Stimulated activated CD8-positive, alpha-beta memory T cell treated with anti-CD3 and anti-CD28 coated beads, Interleukin-4, amount 100 ng/mL, for 4 hours (primary cell): ENCODE measurements at regions not wholly inside any gene's neighbourhood (a gene's known extent, or its start where the extent isn't known, plus 50 kb on each side); places are given as distances from the start of the nearest gene placed in this dataset.
"Not testable (repeated sequence)": the region's sequence is repeated elsewhere in the genome, so short reads cannot be mapped to it uniquely, and the experiment has no call there.

Source experiments
- DNase-seq, 2 donors: peaks; one replicate each; pipeline ENCODE4 v3.0.0-alpha.2; 2020; ENCODE audit warnings: low read depth in 2 of 2, low spot score in 1 of 2

DNA sequence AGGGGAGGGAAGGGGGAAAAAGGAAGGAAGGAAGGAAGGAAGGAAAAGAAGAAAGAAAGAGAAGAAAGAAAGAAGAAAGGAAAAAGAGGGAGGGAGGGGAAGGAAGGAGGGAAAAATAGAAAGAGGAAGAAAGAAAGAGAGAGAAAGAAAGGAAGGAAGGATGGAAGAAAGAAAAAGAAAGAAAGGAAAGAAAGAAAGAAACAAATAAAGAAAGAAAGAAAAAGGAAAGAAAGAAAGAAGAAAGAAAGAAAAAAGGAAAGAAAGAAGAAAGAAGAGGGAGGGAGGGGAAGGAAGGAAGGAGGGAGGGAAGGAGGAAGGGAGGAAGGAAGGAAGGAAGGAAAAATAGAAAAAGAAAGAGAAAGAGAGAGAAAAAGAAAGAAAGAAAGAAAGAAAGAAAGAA lies 315.8 kb upstream of the PIK3C3 start:
- no peak for DNase-seq

DNA sequence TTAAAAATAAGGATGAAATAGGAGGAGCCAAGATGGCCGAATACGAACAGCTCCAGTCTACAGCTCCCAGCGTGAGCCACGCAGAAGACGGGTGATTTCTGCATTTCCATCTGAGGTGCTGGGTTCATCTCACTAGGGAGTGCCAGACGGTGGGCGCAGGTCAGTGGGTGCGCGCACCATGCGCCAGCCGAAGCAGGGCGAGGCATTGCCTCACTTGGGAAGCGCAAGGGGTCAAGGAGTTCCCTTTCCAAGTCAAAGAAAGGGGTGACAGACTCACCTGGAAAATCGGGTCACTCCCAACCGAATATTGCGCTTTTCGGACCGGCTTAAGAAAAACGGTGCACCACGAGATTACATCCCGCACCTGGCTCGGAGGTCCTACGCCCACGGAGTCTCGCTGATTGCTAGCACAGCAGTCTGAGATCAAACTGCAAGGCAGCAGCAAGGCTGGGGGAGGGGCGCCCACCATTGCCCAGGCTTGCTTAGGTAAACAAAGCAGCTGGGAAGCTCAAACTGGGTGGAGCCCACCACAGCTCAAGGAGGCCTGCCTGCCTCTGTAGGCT lies 323.2 kb upstream of the PIK3C3 start:
- DNase-seq, result not testable (repeated sequence)

DNA sequence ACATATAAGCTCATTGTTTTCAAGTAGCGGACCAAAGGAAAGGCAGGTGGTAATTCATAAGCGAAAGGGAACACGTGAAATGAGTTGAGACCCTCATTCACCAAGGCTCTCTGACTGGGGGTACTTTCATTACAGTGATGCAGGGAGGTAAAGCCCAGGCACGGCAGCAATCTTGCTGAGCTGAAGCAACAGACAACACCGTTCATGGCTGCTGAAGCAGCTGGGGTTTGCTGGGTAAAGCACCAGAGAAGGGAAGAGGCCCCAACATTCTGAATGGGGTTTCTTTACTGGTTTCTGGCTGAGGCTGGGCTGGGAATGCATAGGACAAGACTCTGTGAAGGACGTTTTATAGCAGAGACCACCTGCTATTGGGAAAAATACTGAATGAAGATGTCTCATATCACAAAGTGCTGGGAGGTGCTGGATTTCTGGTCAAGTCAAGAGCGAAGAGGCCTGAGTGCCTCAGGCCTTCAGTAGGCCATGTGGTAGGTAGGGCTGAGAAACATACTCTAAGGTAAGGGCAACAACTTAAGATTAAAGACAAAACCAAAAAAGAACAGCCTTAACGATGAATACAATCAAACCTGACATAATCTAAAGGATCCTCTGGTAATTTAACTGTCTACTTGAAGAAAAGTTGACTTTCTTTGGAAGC lies 324.7 kb upstream of the PIK3C3 start:
- DNase-seq, result no peak

DNA sequence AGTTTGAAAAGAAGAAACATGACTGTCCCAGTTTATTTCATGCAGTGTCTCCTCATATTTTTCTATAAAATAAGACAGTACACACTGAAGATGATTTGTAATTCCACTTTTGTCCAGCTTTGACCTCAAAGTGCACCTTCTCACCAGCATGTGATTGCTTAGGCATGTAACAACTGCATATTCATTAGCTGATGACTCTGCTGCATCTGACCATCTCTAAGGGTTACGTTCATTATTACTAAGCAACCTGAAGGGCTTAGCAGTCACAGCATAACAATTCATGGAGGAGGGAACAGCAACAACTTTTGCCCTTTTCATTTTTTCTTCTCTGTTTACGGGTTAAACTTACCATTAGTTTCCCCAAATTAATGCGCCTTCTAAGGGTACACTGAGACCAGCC lies 330.6 kb upstream of the PIK3C3 start:
- DNase-seq, result no peak

DNA sequence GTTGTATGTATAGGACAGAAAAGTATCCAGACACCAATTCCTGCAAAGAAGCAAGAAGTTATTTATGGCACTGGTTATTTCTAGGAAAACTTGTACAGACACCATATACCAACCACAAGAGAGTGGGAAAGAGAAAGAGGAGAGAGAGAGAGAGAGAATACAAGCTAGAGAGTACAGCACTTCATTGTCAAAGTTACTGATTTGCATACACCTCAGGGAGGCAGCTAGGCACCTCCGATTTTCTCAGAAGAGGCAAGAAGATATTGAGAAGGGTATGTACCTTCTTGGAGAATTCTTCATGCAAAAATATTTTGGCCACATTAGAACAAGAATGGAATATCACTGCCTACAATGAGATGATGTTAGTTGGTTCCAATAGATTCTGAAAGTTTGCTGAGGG lies 333.9 kb upstream of the PIK3C3 start:
- no peak for DNase-seq

DNA sequence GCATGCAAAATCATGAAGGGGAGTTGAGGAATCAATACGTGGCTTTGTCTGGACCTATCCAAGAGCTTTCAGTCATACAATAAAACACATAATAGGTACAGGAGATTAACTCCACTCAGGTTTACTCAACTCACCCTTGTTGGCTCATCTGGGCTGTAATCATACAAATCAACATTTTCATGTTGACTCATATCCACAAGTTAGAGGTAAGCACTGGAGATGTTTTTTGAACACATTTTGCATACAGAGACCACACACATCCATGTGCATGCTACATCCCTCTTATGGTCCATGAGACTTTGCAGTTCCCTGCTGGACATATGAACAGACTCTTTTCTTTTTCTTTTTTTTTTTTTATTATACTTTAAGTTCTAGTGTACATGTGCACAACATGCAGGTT lies 336.9 kb upstream of the PIK3C3 start:
- no peak for DNase-seq

DNA sequence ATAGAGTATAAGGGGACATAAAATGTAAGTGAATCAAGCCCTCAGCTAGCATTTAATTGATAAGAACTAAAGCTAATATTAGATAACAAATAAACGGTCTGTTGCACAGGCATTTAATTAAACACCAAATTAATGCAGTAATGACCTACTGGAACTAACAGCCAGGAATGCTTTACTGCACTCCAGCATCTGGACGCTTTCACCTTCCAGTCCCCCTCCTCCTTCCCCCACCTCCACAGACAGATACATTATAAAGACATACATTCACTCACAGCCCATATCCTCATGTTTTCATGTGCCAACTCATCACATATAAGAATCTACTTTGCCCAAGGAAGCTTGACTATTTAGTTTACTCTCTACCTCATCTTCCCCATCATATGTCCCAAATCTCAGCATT lies 337.4 kb upstream of the PIK3C3 start:
- no peak for DNase-seq

DNA sequence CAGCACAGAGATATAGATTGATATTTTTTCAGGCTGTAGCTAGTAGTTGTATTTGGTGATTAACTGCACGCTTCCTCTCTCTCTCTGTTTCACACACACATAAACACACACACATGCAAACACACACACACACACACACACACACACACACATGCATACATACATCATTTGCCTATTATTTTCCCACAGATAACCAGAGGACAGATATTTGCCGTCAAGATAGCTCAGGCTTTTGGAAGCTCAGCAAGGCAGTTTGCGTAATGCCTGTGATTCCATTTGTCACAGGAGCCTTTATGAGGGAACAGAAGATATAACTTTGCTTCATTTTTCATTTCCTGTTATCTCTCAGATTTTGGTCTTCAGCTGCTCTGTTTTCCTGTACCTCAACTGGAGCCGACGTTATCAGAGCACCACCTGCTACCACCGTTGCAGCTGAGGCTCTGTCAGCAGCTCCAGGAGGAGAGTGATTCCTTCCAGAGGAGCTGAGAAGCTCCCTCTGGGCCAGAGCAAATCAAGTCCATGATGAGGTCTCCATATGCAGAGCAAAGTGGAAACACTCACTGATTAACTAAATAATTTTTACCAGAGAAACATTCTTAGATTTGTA lies 341.9 kb upstream of the PIK3C3 start:
- no peak for DNase-seq

DNA sequence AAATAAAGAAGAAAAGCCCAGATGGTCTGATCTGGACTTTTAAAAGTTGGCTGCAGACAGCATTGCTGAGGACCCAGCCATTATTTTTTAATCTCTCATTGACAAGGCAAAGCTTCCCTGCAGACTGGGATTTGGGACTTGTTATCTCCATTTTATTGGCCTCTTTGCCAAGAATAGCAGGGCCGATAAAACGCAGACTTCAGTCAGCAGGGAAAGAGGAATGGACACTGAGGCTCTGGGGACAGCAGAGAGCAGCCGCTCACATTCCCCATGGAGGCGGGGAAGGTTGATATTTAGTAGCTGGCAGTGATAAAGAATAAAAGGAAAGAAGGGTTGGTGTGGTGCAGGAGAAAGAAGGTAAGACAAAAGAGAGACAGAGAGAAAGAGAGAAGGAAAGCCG lies 350.1 kb upstream of the PIK3C3 start:
- DNase-seq, result no peak

DNA sequence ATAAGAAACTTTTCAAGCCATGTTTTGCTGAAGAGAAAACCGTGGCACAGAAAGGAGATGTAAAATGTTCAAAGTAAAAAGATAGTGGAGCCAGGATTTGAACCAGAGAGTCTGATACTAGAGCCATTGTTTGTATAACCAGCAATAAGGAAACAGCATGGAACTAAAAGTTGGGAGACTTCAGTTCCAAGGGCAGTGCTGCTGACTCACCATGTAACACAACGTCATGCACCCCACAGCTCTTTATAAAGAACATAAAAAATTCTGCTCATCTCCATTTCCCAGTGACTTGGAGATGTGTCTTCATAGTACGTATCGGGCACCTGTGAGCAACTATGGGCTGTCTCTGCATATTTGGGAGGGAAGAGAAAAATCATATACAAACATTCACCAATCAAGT lies 353.0 kb upstream of the PIK3C3 start:
- DNase-seq, result no peak

DNA sequence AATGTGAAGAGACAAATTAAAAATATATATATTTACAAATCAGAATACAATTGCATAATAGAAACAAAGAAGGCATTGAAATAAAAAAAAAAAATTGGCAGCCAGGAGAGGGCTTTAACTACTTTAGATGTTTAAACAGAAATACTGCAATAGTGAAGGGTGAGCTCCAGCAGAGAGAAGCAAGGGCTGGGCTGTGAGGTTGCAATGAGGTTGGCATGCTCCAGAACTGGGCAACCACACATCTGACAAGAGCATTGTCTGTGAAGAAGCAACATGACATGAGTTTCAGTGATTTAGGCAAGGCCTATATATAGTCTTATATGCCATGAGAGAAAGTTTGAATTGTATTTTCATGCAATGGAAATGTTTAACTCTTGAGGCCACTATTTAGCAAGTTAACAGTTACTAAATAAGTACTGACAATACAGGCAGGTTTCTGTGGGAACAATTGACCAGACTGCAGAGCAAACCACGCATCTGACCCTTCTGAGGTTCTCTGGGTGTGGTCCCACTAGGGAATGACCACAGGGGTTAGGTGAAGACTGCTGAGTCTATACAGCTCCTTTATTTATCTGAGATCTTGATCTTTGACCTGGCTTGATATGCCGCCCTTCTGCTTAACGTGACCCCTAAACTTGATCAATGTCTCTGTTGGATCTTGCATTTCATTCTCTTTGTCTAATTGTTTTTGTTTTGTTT lies 354.2 kb upstream of the PIK3C3 start:
- no peak for DNase-seq

DNA sequence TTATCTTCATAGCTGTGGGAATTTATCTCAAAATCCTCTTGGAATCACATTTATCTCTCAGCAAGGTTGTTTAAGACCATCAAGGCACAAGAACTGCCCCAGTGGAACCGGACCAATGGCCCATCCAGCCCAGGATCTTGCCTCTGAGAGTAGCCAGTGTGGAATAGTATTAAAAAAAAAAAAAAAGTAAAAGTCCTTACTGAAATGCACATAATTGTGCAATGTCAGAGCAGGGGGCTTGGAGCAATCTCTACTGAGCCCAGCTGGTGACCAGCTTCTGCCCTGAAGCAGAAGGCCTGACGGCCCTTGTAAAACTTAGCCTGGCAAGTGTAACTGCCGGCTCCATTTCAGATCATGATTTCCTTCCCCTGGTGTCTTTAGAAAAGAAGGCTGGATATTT lies 355.6 kb upstream of the PIK3C3 start:
- DNase-seq, result no peak

DNA sequence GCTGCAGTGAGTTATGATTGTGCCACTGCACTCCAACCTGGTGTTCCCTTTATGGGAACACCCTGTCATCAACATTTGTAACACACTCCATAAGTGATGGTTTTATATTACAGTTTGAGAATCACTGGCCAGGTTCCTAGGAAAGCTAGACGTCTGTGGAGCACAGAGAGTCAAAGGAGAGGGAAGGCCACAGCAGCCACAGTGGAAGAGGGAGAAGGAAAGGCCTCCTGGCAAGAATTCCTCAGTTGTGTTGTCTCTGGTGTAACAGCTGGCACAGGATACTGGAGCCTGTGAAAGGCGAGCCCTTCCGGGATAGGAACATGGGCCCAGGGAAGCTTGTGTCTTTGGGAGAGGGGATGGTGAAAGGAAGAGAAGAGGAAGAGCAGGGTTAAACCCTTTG lies 360.5 kb upstream of the PIK3C3 start:
- DNase-seq, result no peak

DNA sequence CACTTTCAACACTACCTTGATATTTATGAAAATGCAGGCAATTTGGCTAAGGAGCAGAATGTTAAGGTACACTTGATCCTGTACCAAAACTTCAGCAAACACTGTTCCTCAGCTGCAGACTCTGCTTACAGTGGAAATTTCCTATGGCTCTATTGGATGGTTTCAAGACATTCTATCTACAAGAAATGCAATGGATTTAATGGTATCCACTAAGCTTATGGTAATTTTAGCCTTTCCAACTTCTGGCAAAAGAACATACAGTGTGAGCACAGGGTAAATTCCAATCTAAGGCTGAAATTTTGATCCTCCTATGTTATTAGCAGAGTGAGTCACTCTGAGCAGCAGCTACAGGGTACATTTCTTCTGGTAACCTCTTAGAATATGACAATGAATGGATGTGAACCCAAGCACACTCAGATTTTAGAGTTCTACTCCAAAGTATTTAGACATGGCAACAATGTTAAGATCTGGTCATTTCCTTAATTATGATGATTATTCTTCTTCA lies 361.8 kb upstream of the PIK3C3 start:
- no peak for DNase-seq

DNA sequence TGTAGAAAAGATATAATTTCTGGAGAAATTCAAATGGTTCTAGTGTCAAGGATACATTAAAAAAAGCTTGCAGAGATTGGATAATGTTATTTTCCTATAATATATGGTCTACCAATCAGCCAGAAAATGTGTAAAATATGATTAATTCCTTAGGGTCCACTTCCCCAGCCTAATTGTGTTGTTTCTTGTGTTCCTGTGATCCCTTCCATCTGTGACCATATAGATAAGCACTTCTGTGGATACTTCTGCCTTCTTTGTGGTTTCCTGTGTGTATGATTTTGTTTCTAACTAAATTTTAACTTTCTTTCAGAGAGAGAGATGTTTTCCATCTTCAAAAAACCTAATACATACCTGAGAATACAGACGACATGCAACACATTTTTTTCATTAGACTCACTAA lies 367.1 kb upstream of the PIK3C3 start:
- DNase-seq, result no peak

DNA sequence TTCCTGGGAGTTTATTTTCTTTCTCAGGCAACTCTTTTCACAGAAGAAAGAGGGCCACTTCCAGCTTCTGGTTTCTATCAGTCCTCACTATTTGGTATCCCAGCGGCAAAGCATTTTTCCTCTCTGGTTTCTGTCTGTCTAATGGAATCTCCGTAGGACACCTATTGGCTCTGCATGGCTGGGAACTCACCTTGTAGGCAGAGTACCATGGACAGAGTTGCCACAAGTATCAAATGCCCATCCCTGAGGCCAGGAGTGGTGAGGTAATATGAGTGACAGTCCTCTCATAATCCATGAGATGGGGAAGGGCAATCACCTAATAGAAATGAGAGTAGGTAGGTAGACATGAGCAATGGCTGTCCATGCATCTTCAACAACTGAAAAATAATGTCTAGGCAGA lies 369.5 kb upstream of the PIK3C3 start:
- DNase-seq, result no peak

DNA sequence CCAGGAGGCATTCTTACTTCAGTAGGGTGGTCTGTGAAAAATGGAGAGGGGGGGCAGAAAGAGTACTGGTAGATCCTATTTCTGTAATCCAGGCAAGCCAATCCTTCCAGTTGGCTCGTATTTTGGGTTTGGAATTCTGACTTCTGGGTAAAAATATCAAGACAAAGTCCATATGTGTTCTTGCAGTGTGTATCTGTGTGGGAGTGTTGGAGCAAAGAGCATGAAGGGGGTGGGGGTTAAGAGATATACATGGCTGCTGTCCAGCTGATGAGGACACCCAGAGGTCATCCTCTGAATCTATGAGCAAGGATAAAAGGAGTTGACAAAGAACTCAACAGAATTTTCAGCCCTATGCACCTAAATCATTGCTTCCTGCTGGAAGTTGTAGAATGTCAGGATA lies 375.8 kb upstream of the PIK3C3 start:
- no peak for DNase-seq

DNA sequence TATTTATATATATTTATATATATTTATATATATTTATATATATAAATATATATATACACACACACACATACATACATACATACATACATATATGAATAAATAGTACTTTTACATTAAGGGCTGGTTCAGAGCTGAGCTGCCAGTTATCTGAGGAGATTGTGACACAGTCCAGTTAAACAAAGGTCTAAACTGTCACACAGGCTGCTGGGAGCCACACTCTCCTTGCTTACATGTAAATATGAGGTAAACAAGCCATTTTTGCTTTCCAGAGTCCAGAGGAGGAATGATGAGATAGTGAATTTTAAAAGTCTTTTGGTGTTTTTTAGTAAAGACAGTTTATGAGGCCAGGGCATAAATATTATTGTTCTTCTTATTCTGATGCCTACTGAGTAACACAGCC lies 377.5 kb upstream of the PIK3C3 start:
- DNase-seq, result no peak

DNA sequence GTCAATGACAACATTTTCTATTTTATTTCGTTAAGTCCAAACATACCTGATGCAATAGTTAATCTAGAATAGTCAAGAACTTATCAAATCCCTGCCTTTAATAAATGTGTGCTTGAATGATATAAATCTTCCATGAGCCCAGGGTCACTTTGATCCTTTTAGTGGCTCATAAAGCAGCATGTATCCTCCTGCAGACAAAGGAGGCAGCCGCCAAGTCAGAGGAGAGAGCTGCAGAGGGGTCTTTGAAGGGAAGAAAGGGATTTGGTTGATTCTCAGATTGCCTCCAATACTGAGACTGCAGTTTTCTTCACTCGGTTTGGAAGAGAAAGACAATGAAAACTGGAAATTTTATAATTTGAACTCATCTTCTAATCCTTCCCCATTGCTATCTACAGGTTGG lies 378.4 kb upstream of the PIK3C3 start:
- DNase-seq, result no peak

DNA sequence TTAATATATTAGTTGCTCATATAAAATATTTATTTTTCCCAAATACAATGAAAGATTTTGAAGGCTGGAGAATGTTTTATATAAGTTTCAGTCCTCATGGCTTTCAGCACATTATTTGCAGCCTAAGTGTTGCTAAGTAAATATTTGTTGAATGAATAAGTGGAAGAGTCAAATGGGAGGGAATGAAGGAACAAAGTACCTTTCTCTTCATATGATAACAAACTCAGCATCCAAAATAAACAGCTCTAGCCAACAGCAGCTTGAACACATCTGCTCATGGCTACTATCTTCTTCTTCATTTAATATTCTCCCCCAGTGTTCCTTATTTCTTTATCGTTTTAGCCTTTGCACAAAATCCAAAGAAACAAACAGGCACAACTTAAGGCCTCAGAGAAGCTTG lies 385.2 kb upstream of the PIK3C3 start:
- no peak for DNase-seq

DNA sequence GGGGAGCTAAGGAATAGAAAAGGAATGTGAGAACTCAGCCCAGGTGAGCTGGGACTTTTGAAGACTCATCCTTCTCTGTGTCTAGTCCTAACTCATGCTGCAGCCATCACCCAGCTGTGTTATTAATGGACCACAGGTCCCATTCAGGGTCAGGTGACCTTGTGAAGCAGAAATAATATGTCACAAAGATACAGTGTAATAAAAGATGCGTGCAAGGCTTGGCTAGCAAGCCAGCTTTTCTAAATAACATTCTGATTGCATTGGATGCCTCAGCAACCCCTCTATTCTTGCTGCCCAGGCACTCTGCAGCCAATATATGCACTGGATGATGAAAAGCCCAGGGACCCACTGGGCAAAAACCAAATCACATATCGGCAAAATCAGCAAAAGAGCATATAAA lies 393.1 kb upstream of the PIK3C3 start:
- no peak for DNase-seq

DNA sequence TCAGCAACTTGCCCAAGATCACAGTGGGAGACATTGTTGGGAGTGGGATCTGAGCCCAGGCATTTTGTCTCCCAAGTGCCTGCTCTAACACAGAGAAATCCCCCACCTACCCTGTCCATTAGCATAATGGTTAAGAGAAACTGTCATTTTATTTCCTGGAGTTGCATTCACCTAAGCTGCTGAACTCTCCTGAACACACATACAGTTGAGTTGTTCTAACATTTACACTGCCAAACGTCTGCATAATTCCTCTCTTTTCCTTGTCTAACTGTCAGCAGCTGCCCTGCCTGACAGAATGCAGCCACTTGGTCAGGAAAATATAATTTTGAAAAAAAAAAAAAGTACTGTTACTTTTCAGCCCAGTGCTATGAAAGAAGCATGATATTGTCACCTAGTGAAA lies 396.3 kb upstream of the PIK3C3 start:
- no peak for DNase-seq
